ENCODE measurements at regions not wholly inside any gene's neighbourhood (a gene's known extent, or its start where the extent isn't known, plus 50 kb on each side); places are given as distances from the start of the nearest gene placed in this dataset.

- TF ChIP-seq FOXM1 (IDR thresholded peaks at IDR 0.05; ENCODE audit: borderline replicate concordance) (no peak), HDGF (IDR thresholded peaks at IDR 0.05; ENCODE audit: borderline replicate concordance) (no peak), ELF4 (IDR thresholded peaks at IDR 0.05) (no peak), L3MBTL2 (conservative IDR thresholded peaks at IDR 0.05) (no peak), TARDBP (IDR thresholded peaks at IDR 0.05) (no peak), PKNOX1 (IDR thresholded peaks at IDR 0.05) (no peak), BHLHE40 (IDR thresholded peaks at IDR 0.05; ENCODE audit: borderline replicate concordance) (no peak), SUZ12 (IDR thresholded peaks at IDR 0.05) (no peak), FOXA1 (IDR thresholded peaks at IDR 0.05) (no peak), SP1 (IDR thresholded peaks at IDR 0.05) (no peak), ZNF384 (IDR thresholded peaks at IDR 0.05) (no peak), FOXK2 (IDR thresholded peaks at IDR 0.05) (no peak)
Measured at GRCh38 chr18:41526054-41526453, 429.0 kb upstream of the PIK3C3 start.

All from HEK293T (cell line).